Urothelium cell line (cell line): ENCODE measurements at regions not wholly inside any gene's neighbourhood (a gene's known extent, or its start where the extent isn't known, plus 50 kb on each side); places are given as distances from the start of the nearest gene placed in this dataset.
"Not testable (repeated sequence)": the region's sequence is repeated elsewhere in the genome, so short reads cannot be mapped to it uniquely, and the experiment has no call there.

Experiments
- DNase-seq: peaks from one replicate; pipeline ENCODE4 v3.0.0; 2011; ENCODE audit warnings: low spot score, mixed read lengths
- FAIRE-seq: peaks from 2 replicates; lab custom pipeline; 2011; peaks lifted over from hg19 to GRCh38; lab: Jason Lieb, UNC

DNA sequence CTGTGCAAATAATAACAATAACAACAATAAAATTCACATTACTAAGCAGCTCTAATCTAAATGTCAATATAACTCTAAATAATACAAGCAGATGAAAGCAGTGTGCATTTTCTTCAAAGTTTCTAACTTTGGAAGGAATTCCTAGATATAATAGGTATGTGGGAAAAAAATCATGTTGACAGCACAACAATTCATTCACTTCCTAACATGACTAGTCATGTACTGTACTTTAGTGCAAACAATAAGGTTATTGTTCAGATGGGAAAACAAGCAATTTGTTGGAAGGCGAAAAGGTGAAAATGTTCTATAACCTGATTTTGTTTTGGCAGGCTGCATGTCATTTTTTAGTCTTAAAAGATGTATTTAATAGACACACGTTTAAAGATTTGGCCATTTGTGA, 484.3 kb upstream of the JAG1 start:
- DNase-seq (no peak), FAIRE-seq (no peak)

DNA sequence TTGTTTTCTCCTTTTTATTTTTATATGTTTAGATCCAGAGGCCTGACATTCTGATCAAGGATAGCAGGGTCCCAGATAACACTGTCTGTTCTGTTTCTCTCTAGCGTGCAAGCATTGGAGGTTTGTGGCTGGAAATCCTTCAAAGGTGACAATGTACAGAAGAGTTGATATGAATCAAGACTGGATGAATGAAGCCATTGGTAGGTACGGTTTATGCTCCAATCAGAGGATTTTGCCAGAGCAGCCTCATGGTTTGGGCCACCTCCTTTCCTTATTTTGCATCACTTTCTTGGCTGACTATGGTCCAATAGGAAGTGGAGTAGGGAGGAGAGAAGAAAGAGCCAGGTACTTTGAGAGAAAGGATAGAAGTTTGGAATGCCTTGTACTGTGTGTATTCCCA, 484.8 kb upstream of the JAG1 start:
- DNase-seq = no peak
- no peak for FAIRE-seq

DNA sequence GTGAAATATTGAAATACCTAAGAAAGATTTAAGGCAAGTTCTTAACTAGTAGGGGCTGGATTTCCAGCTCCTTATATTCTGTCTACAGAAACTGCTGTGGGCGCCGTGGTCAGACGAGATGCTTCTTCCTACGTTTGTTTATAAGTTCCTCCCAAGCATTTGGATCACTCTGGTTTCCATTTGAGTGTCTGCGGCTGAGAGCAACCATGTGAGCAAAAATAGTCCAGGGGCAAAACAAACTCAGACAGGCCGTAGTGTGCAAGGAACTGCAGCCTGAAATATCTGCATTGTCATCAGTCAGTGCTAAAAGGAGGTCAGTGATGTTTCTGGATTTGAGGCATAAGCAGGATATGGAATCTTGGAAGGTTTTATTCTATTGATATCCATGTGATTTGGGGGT, 485.9 kb upstream of the JAG1 start:
- DNase-seq = no peak

DNA sequence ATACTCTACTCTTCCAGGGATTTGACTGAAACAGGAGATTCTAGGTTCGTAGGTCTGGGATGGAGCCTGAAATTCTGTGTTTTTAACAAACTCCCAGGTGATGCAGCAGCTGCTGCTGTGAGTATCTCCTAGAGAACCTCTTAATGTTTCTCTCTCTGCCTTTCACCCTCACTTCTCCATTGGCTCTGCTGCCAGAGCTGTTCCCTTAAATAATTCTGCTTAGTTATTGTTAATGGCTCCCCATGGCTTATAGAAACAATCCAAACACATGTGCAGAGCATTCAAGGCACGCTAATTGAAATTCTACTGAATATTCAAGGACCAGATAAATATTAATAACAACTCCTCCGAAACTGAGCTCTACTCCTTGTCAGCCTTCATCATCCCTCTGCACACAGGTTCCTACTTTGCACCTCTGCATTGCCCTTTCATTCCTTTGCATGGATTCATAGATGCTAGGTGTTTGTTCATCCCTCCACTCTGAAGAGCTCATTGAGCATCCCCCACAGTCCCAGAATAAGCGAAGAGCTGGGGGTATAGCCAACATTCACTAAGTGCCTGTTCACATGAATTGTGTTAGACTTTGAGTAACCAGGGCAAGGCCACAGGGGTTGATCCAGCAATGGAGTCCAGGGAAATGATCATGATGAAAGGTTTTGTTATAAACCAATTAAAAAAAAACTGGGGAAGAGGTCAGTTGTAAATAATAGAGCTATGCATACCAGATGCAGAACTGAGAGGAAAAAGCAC, 488.4 kb upstream of the JAG1 start:
- FAIRE-seq (no peak), DNase-seq (no peak)

More for the DNA sequence above, 485.9 kb upstream of the JAG1 start:
- FAIRE-seq = no peak

DNA sequence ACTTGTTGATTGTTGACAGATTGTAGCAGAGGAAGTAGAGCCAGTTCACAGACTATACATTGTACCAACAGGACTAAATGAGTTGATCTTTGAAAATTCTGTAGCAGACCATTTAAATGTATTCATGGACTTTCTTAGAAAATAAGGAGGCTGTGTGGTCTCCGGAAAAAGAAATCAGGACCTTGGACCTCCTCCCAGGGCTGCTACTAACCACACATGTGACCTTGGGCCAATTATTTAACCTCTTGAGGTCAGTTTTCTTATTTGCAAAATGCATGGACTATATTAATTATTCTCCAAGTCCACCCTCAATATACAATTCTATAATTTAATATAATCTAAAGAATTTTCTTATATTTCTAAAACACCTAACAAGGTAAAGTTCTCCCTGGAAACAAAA, 492.0 kb upstream of the JAG1 start:
- no peak for FAIRE-seq

DNA sequence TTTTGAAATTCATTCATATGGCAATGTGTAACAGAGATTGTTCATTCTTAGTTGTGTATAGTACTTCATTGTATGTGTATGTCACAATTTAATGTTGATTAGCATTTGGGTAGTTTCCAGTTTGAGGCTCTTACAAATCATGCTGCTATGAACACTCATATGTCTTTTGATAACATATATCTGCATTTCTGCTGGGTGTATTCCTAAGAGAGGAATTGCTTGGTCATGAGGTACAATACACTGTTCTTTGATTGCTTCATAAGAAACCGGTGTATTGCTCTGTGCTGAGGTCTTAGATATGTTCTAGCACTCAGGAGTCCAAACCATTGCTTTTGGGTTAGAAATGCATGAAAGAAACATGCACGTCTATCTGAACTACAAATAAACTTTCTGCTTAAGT, 492.9 kb upstream of the JAG1 start:
- DNase-seq (no peak), FAIRE-seq (no peak)

More for the DNA sequence above, 492.0 kb upstream of the JAG1 start:
- no peak for DNase-seq

DNA sequence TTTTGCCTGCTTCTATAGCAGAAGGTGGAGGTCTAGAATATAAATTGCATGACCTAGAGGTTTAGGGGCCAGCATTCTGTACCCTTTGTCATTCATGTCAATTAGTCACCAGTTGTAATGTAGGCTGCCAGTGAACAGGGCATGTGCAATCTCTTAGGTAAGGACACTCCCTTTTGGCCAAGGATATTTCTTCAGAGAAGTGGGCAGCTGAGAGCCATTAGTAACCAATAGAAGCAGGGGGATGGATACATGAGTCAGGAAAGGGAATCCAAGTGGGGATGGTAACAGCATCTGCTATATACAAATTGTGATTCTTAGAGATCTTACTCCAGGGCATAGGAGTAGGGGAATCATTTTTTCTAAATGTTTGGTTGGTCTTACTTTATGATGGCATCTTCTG, 494.2 kb upstream of the JAG1 start:
- DNase-seq (no peak), FAIRE-seq (no peak)

DNA sequence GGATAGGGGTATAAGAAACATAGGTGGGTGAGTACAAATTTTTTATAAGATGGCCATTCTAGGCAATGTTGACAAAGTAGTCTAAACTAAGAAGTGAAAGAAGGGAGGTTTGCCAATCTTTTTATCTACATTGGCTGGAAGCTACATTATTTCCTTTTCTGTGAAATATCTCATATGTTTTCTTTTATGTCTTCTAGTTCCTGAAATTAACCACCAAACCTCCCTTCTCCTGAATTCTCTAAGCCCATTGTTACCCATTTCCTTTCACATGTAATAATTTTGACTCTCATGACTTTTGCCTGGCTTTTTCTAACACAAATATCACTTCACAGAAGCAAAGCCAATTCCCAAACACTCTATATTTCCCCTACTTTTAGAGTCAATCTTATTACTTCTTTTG, 496.2 kb upstream of the JAG1 start:
- FAIRE-seq = no peak
- no peak for DNase-seq

DNA sequence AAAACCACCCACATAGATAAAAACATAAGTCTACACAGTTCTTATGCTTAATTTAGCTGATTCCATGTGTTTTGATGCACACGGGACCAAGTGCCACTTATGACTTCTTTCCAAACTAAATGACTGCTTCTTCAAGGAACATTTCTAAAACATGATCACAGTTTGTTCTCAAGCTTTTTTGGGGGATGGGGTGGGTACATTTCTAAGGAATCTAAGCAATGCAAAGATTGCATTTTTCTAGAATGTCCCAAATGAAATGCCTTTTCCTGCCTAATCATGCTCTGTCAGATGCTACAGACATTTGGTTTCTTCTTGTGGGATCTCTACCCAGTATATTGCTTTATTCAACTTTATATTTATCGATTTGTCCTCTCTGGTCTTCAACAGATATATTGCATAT, 496.8 kb upstream of the JAG1 start:
- DNase-seq = no peak
- no peak for FAIRE-seq

DNA sequence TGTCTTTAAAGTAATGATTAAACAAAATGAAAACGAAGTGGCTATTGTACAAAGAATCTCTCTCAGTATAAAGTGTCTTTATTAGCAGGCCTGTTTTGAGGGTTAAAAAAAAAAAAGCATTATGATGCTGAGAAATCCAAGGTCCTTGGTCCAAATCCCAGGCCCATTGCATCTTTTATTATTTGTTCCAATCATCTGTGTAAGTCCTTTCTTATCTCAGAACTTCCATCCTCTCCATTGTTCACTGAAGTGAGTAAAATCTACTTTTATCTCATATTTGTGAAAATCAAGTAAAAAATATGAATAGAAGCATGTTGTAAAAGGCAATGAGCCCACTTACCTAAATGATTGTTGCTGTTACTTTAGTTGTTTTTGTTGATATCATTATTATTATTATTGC, 499.1 kb upstream of the JAG1 start:
- DNase-seq (no peak), FAIRE-seq (no peak)

DNA sequence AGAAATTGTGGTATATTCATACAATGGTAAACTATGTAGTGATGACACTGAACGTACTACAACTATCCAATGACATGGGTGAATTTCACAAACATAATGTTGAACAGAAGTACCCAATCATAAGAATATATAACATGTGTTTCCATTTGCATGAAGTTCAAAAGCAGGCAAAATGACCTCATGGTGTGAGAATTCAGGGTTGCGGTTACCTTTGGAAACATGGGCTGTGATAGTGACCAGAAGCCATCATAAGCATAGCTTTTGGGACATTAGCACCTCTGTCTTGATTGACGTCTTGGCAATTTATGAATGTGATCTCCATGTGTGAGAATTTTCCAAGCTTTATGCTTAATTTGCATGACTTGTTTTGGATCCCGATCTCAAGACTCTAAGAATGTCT, 500.1 kb upstream of the JAG1 start:
- no peak for DNase-seq
- no peak for FAIRE-seq

DNA sequence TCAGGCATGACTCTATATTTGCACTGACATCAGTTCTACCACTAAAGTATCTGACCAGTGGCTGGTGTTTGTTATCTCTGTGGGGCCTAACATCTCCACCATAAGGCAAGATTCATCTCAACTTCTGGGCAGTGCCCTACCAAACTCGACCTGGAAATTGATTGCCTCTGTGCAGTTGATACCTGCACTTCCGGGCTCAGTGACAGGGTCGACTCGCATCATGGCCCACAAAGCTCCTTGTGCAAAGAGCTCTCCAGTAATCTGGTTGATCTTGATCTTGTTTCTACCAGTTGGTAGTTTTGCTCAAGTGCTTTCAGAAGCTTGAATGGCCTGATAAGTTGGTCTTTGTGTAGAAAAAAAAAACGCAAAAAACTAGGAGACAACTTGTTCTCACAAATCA, 501.1 kb upstream of the JAG1 start:
- no peak for DNase-seq
- FAIRE-seq = no peak

DNA sequence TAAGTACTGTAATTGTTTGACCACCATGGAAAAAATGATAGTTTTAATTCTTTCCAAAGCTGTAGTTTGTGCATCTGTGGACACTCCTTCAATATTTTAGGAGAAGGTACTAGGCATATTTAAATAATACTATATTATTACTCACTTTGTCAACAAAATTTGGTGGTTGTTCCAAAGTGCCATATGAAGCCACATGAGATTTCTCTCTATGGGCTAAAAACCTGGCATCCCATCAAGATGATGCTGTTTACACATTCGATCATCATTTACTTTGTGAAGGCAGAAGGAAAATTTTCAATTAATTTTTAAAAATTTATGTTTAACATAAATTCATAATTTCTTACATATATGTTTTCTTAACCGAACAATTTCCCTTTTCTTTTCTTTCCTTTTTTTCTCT, 502.6 kb upstream of the JAG1 start:
- DNase-seq = no peak
- FAIRE-seq = no peak

DNA sequence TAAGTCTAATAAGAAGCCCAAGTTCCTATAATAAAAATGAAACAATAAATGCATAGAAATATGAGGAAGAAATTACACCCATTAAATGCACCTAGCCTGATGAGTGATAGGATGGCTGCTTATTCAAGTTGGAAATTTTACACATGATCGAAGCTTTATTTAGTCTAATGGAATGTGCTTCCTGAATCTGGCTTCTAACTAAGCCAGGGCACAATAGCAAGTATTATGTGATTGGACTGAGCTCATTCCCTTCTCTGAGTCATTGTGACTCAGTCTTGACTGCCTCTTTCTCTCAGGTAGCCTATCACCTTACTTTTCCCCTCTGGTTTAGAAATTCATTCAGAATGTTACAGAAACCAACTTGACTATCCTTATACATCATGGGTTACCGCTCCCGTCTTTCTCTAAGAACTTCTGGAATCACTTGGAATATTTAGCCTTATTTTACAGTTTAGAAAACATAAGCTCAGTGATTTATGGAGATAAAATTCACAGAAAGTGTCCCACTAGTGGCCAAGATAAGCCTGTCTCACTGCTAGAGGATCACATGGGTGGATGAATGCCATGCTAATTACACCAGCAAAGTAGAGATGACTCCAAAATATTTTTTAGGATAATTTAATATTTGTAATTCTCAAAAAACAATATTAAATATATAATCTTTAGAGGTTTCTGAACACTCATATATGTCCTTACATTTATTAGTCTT, 505.3 kb upstream of the JAG1 start:
- DNase-seq (peak; percentile 78), FAIRE-seq (peak; percentile 62)

DNA sequence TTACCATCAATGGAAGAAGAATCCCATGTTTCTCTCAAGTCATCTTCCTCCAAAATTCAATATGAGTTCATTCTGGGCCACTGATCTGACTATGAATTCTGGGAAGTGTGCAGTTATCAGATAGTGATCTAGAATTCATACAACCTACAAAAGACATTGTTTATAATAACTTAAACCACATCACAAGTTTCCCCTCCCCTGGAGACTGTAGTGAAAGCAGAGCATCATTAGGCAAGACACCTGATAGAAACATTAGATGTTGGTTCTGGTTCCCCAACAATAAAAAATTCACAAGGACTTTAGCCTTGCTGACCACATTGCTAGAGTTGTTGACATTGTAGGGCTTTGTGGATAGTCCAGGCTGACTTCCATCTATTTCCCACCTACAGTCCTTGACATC, 506.4 kb upstream of the JAG1 start:
- DNase-seq (no peak), FAIRE-seq (no peak)

DNA sequence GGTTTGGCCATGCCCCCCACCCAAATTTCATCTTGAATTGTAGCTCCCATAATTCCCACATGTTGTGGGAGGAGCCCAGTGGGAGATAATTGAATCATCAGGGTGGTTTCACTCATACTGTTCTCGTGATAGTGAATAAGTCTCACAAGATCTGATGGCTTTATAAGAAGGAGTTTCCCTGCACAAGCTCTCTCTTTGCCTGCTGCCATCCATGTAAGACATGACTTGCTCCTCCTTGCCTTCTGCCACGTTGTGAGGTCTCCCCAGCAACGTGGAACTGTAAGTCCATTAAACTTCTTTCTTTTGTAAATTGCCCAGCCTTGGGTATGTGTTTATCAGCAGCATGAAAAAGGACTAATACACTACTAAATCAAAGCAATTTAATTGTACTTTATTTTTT, 507.3 kb upstream of the JAG1 start:
- not testable (repeated sequence) for DNase-seq, FAIRE-seq

DNA sequence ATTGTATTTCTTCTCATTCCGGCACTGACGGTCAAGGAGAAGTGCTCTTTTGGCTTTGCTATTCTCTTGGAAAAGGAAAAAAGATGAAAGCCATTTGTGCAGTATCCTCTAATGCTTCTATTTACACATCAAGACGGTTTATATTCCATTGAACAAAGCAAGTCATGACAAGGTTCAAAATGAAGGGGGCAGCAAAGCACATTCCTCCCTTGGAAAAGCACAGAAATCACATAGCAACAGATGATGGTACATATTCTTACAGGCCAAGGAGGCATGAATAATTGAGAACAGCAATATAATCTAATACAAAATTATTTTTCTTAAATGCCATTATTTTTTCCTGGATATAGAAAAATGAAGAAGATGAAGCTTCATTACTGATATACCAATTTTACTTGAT, 508.2 kb upstream of the JAG1 start:
- no peak for FAIRE-seq

DNA sequence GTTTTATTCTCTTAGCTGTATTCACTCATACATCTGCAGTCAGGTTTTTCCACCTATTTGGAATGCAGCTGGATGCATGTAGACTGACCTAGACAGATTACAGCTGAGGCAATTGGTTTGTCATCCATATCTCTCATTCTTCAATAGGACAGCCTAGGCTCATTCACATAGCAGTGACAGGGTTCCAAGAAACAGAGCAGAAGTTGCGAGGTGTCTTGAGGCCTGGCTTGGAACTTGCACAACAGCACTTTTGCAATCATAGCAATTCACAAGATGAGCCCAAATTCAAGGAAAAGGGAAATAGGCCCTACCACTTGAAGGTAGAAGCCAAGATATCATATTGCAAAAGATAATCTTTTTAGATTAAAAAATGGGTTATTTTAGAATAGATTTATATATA, 508.9 kb upstream of the JAG1 start:
- DNase-seq = no peak
- FAIRE-seq = no peak

More for the DNA sequence above, 508.2 kb upstream of the JAG1 start:
- DNase-seq = no peak

DNA sequence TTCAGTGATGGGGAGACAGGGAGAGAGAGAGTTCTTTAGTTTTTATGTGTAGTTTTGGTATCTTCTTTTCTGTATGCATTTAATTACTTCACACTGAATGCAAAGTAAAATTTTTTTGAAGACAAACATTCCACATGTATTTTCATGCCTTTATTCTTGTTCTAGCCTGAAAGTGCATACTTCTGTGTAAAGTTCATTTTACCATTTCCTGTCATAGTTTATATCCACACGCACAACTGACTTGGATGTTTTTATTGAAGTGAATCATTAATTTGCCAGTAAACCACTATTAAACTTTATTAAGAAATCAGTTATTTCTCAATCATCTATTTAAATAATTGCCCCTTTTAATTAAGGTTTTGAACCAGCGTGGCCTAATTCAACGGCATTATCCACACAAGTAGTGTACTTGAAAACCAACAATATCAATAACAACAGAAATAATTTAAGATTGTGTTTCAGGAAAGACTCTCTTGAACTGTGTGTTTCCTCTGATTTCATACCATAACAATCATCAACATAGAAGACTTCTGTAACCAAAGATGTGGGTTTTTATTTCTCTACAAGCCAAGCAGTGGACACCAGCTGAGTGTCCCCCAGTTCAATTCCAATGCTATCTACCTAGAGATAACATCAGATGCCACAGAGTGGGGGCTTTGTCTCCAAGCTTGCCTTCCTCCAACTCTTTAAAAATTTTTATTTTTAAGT, 512.7 kb upstream of the JAG1 start:
- FAIRE-seq (no peak), DNase-seq (no peak)

DNA sequence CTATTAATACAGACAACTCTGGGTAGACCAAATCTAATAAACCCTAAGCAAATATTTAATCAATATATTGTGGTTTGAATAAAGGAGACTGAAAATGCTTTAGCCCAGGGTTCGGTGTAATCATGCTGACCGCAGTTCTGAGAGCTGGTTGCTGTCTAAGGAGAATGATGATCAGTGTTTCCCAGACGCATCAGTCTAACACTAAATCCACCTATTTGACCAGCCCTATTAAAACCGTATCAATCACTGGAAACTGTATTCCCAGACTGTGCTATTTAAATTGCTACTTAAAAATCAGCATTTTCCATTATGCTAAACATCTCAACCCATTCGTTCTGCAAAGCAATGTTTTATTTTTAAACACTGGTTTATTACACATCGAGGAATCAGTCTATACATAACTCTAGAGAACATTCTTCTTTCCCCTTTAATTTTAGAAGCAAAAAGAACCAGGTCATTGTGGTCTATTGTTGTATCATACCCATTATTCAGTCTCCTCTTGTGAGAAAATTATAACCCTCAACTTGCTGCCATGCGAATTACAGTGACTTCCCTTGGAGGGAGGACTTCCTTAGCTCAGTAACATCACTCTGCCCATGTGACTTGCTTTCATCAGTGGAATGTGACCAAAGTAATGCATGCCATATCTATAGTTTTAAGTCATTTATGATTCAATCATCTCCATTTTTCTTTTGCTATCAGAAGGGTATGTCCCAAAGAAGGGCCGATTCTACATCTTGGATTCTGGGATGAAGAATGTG, 515.2 kb upstream of the JAG1 start:
- DNase-seq (no peak), FAIRE-seq (no peak)

DNA sequence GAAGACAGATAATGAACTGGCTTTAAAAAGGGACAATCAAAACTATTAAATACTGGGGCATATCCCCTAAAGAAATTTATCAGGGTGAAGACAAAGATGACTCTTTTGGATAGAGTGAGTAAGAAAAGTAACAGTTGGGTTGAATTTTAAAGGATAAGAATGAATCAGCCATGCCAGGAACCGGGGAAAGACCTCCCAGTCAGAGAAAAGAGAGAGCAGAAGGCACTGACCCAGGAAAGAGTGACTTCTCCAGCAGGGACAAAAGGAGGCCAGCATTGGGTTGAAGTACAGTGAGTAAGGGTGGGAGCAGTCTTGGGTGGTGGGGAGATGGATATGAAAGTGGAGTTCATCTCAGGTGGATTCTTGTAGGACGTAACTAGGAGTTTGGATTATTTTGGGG, 516.9 kb upstream of the JAG1 start:
- FAIRE-seq (no peak), DNase-seq (no peak)
